H1 (cell line): ENCODE measurements at regions not wholly inside any gene's neighbourhood (a gene's known extent, or its start where the extent isn't known, plus 50 kb on each side); places are given as distances from the start of the nearest gene placed in this dataset.

ENCODE experiments used
- CTCF ChIA-PET: fragments of 300-600 bp; sonication (Branson Sonifier 250); formaldehyde crosslinking; loops from one replicate; lab custom pipeline; 2021; ENCODE audit not compliant: partially characterized antibody; lab: Charles Lee
- POLR2A ChIA-PET: fragments of 300-600 bp; sonication (Branson Sonifier 250); formaldehyde crosslinking; loops from one replicate; lab custom pipeline; 2021; ENCODE audit warnings: inconsistent platforms; ENCODE audit not compliant: partially characterized antibody; lab: Charles Lee
- DNase-seq, 2 experiments: peaks; one replicate each; pipeline versions ENCODE4 v3.0.0 to v3.0.0-alpha.2; 2010 to 2022; ENCODE audit warnings: low spot score in 2 of 2, low read depth in 1 of 2, mixed read lengths in 1 of 2
- FAIRE-seq: peaks from 2 replicates; lab custom pipeline; 2011; peaks lifted over from hg19 to GRCh38; lab: Jason Lieb, UNC
- H2AFZ ChIP-seq: 2 replicates; pipeline ENCODE4 v1.8.1; 2012; ENCODE audit warnings: low read length, inconsistent platforms
- H2AK5ac ChIP-seq: 2 replicates; pipeline ENCODE4 v1.6.1; 2013; ENCODE audit warnings: low read depth, low read length
- H2BK120ac ChIP-seq: replicated peaks from 2 replicates; pipeline ENCODE3; 2013; ENCODE audit warnings: low read depth, low read length, inconsistent platforms
- H2BK12ac ChIP-seq: 2 replicates; pipeline ENCODE4 v1.6.1; 2013; ENCODE audit warnings: low read depth, low read length
- H2BK15ac ChIP-seq: 2 replicates; pipeline ENCODE4 v1.6.1; 2013; ENCODE audit warnings: low read length
- H2BK20ac ChIP-seq: 2 replicates; pipeline ENCODE4 v1.6.1; 2013; ENCODE audit warnings: low read length
- H2BK5ac ChIP-seq: 2 replicates; pipeline ENCODE4 v1.6.1; 2013; ENCODE audit warnings: low read depth, low read length
- H3K14ac ChIP-seq: 2 replicates; pipeline ENCODE4 v1.6.1; 2013; ENCODE audit warnings: inconsistent platforms; ENCODE audit not compliant: insufficient read length
- H3K18ac ChIP-seq: 2 replicates; pipeline ENCODE4 v1.6.1; 2013; ENCODE audit warnings: low read length; ENCODE audit errors: extremely low read depth
- H3K23ac ChIP-seq: 2 replicates; pipeline ENCODE4 v1.6.1; 2013; ENCODE audit warnings: inconsistent platforms; ENCODE audit not compliant: insufficient read length
- H3K23me2 ChIP-seq: 2 replicates; pipeline ENCODE4 v1.6.1; 2013; ENCODE audit warnings: low read depth, low read length
- H3K27ac ChIP-seq: 2 replicates; pipeline ENCODE4 v1.6.1; 2011; ENCODE audit warnings: low read depth, low read length, inconsistent platforms
- H3K27me3 ChIP-seq, 4 experiments: replicated peaks in 1 of 4; 1 replicate in 1 of 4; 2 replicates in 3 of 4; pipeline versions ENCODE4 v1.6.1 to v1.8.1; 2011 to 2013; ENCODE audit warnings: low read length in 3 of 4, mild to moderate bottlenecking in 3 of 4, inconsistent platforms in 2 of 4, mixed read lengths in 2 of 4, moderate library complexity in 1 of 4; ENCODE audit not compliant: control insufficient read depth in 3 of 4, insufficient read depth in 3 of 4; ENCODE audit errors: extremely low read depth in 1 of 4
- H3K36me3 ChIP-seq, 4 experiments: 2 replicates each; pipeline versions ENCODE4 v1.6.1 to v1.8.1; 2011 to 2013; ENCODE audit warnings: mild to moderate bottlenecking in 4 of 4, low read length in 3 of 4, moderate library complexity in 2 of 4, control low read depth in 1 of 4, inconsistent platforms in 1 of 4; ENCODE audit not compliant: insufficient read depth in 4 of 4, control insufficient read depth in 2 of 4
- H3K4ac ChIP-seq: replicated peaks from 2 replicates; pipeline ENCODE3; 2013; ENCODE audit warnings: low read length, low read depth, mixed read lengths, inconsistent platforms; ENCODE audit not compliant: insufficient read length
- H3K4me1 ChIP-seq, 4 experiments: replicated peaks in 1 of 4; 1 replicate in 1 of 4; 2 replicates in 3 of 4; pipeline versions ENCODE4 v1.6.1 to v1.8.1; 2011 to 2013; ENCODE audit warnings: low read length in 3 of 4, inconsistent platforms in 2 of 4, mixed read lengths in 1 of 4; ENCODE audit not compliant: insufficient read depth in 4 of 4, control insufficient read depth in 3 of 4
- H3K4me2 ChIP-seq, 2 experiments: 2 replicates each; pipeline versions ENCODE4 v1.6.1 to v1.8.1; 2011 to 2013; ENCODE audit warnings: low read depth in 2 of 2, low read length in 2 of 2, control low read depth in 1 of 2, inconsistent platforms in 1 of 2, mild to moderate bottlenecking in 1 of 2; ENCODE audit not compliant: insufficient read depth in 1 of 2
- H3K4me3 ChIP-seq, 4 experiments: fragments of 200-600, 300-600 bp in 1 of 4; sonication (generic), shearing (Covaris generic), sonication (Bioruptor Twin) in 1 of 4; 2 replicates each; pipeline versions ENCODE4 v1.5.1 to v1.8.1; 2011 to 2016; ENCODE audit warnings: low read length in 4 of 4, low read depth in 3 of 4, control low read depth in 2 of 4, inconsistent platforms in 2 of 4, mild to moderate bottlenecking in 2 of 4, mixed read lengths in 1 of 4, moderate library complexity in 1 of 4; ENCODE audit not compliant: insufficient read depth in 2 of 4; ENCODE audit errors: extremely low read depth in 1 of 4
- H3K56ac ChIP-seq: replicated peaks from 2 replicates; pipeline ENCODE3; 2013; ENCODE audit warnings: low read depth, mild to moderate bottlenecking, mixed read lengths, low read length, inconsistent platforms; ENCODE audit not compliant: insufficient read length
- H3K79me1 ChIP-seq: 2 replicates; pipeline ENCODE4 v1.6.1; 2013; ENCODE audit warnings: low read depth, low read length, control low read depth
- H3K79me2 ChIP-seq, 2 experiments: 2 replicates each; pipeline versions ENCODE4 v1.6.1 to v1.8.1; 2012 to 2013; ENCODE audit warnings: low read length in 2 of 2, mild to moderate bottlenecking in 2 of 2, inconsistent platforms in 1 of 2; ENCODE audit not compliant: insufficient read depth in 2 of 2, control insufficient read depth in 1 of 2
- H3K9ac ChIP-seq, 4 experiments: replicated peaks in 1 of 4; 1 replicate in 1 of 4; 2 replicates in 3 of 4; pipeline versions ENCODE4 v1.6.1 to v1.8.1; 2011 to 2013; ENCODE audit warnings: low read depth in 3 of 4, low read length in 3 of 4, control low read depth in 2 of 4, mild to moderate bottlenecking in 2 of 4, moderate library complexity in 2 of 4, inconsistent platforms in 1 of 4; ENCODE audit errors: extremely low read depth in 1 of 4
- H3K9me3 ChIP-seq, 2 experiments: 2 replicates each; pipeline versions ENCODE4 v1.6.1 to v1.8.1; 2012 to 2013; ENCODE audit warnings: mild to moderate bottlenecking in 2 of 2, moderate library complexity in 2 of 2, control low read depth in 1 of 2, inconsistent platforms in 1 of 2, low read depth in 1 of 2, low read length in 1 of 2, mixed read lengths in 1 of 2; ENCODE audit not compliant: insufficient read depth in 2 of 2
- H4K20me1 ChIP-seq, 2 experiments: replicated peaks in 1 of 2; 2 replicates each; pipeline versions ENCODE3 to v1.8.1; 2011 to 2013; ENCODE audit warnings: inconsistent platforms in 2 of 2, low read length in 2 of 2, mild to moderate bottlenecking in 1 of 2; ENCODE audit not compliant: insufficient read depth in 2 of 2, control insufficient read depth in 1 of 2
- H4K5ac ChIP-seq: 2 replicates; pipeline ENCODE4 v1.6.1; 2013; ENCODE audit warnings: low read length, low read depth, mixed read lengths, inconsistent platforms; ENCODE audit not compliant: insufficient read length
- H4K8ac ChIP-seq: 2 replicates; pipeline ENCODE4 v1.8.0; 2013; ENCODE audit warnings: mild to moderate bottlenecking, moderate library complexity, low read length, inconsistent platforms; ENCODE audit not compliant: insufficient read depth; ENCODE audit errors: extremely low read depth
- H4K91ac ChIP-seq: replicated peaks from 2 replicates; pipeline ENCODE3; 2013; ENCODE audit warnings: low read length, mixed read lengths, inconsistent platforms; ENCODE audit not compliant: insufficient read length
- HDAC6 ChIP-seq: IDR thresholded peaks from one replicate; pipeline ENCODE4 v1.7.1; 2012; ENCODE audit warnings: low read depth, mild to moderate bottlenecking, inconsistent platforms, low read length, moderate library complexity
- JUND ChIP-seq: IDR thresholded peaks from 2 replicates; pipeline ENCODE4 v1.6.1; 2011; ENCODE audit warnings: mild to moderate bottlenecking, improper control_type of control experiment, low read length
- KDM4A ChIP-seq: IDR thresholded peaks from one replicate; pipeline ENCODE4 v1.7.1; 2012; ENCODE audit warnings: low read depth, mild to moderate bottlenecking, moderate library complexity, low read length, inconsistent platforms; ENCODE audit not compliant: severe bottlenecking
- MAFK ChIP-seq: IDR thresholded peaks from 2 replicates; pipeline ENCODE4 v1.6.1; 2012; ENCODE audit warnings: low read depth, mild to moderate bottlenecking, improper control_type of control experiment, low read length
- RNF2 ChIP-seq: fragments of 200-900, 300-1000 bp; sonication (generic); IDR thresholded peaks from 2 replicates; pipeline ENCODE4 v1.7.1; 2016; ENCODE audit warnings: borderline replicate concordance, low read depth, mild to moderate bottlenecking, antibody characterized with exemption, low read length; ENCODE audit not compliant: poor library complexity, severe bottlenecking; ENCODE audit errors: missing control alignments
- SAP30 ChIP-seq: fragments of 300-600 bp; sonication (generic); IDR thresholded peaks from 2 replicates; pipeline ENCODE4 v1.7.1; 2012; ENCODE audit warnings: low read length, moderate library complexity, mild to moderate bottlenecking, inconsistent platforms; ENCODE audit not compliant: insufficient read depth, insufficient replicate concordance
- SIRT6 ChIP-seq: IDR thresholded peaks from one replicate; pipeline ENCODE4 v1.7.1; 2012; ENCODE audit warnings: low read length, inconsistent platforms
- USF2 ChIP-seq: IDR thresholded peaks from 2 replicates; pipeline ENCODE4 v1.6.1; 2011; ENCODE audit warnings: low read length, improper control_type of control experiment
- YY1 ChIP-seq: IDR thresholded peaks from 2 replicates; pipeline ENCODE4 v1.6.1; 2011; ENCODE audit warnings: low read depth, mild to moderate bottlenecking, low read length
- WGBS, 2 experiments: shearing (Covaris generic) in 1 of 2; methylation state at CpG; one replicate each; pipeline versions ENCODE4 v1.1.6 to v1.1.7; 2013 to 2015; ENCODE audit warnings: low lambda C conversion rate in 2 of 2, mixed read lengths in 2 of 2, inconsistent platforms in 1 of 2, low coverage in 1 of 2, missing lambda C conversion rate in 1 of 2; ENCODE audit not compliant: insufficient replicate concordance in 2 of 2, insufficient coverage in 1 of 2, insufficient read length in 1 of 2; ENCODE audit errors: extremely low coverage in 1 of 2, missing lambda C conversion rate in 1 of 2; 5-methylcytosine and 5-hydroxymethylcytosine counted together

- H2BK15ac ChIP-seq: no peak overlapping the region; the same call in 1 of the 2 replicates
- H3K14ac ChIP-seq: no peak overlapping the region
- H3K23me2 ChIP-seq: no peaks in the 10 kb centered on the region
- H4K5ac ChIP-seq: no peak overlapping the region
- no peaks in the 10 kb centered on the region for H4K20me1 ChIP-seq
- FAIRE-seq: no peak
- H3K9ac ChIP-seq: no peak overlapping the region
- H3K36me3 ChIP-seq: no peaks in the 10 kb centered on the region
- no peak overlapping the region for H2AK5ac ChIP-seq
- H3K79me1 ChIP-seq: no peaks in the 10 kb centered on the region
- no peak for DNase-seq
- no peaks in the 10 kb centered on the region for H3K9me3 ChIP-seq
- H3K4me3 ChIP-seq: no peak overlapping the region
- H3K27ac ChIP-seq: no peak overlapping the region
- no peak overlapping the region for H3K56ac ChIP-seq
- no peak overlapping the region for H2AFZ ChIP-seq
- no peak overlapping the region for H2BK20ac ChIP-seq
- H3K27me3 ChIP-seq: no peaks in the 10 kb centered on the region
- no peak overlapping the region for H3K23ac ChIP-seq
- WGBS, 2 experiments: 88% methylated on average over 3 of the region's 3 CpGs; no CpG with 5 or more reads in 1 of the 2 experiments
- no peak overlapping the region for H3K4ac ChIP-seq
- H3K4me1 ChIP-seq: no peaks in the 10 kb centered on the region
- no peaks in the 10 kb centered on the region for H3K79me2 ChIP-seq
- H3K4me2 ChIP-seq: no peak overlapping the region
- ChIA-PET CTCF (interaction anchor here (0.9 to 14.3 kb wide), 8 partner anchors 7 to 215 kb away, joined by 3 to 145 read pairs (median 10); no protein-coding TSS in a partner anchor), POLR2A (no interaction called here)
- no peak overlapping the region for H2BK5ac ChIP-seq
- H2BK12ac ChIP-seq: no peak overlapping the region
- H4K8ac ChIP-seq: no peak overlapping the region
- H4K91ac ChIP-seq: no peak overlapping the region
- no peak overlapping the region for H3K18ac ChIP-seq
- H2BK120ac ChIP-seq: no peak overlapping the region
- TF ChIP-seq RNF2 (no peak), USF2 (no peak), HDAC6 (no peak), SAP30 (no peak), JUND (no peak), KDM4A (no peak), YY1 (no peak), SIRT6 (no peak), MAFK (no peak)
Measured at GRCh38 chr16:55041540-55042234, 111.0 kb downstream of the IRX5 start.
